Suprapubic skin (tissue), 4 donors: ENCODE measurements at regions not wholly inside any gene's neighbourhood (a gene's known extent, or its start where the extent isn't known, plus 50 kb on each side); places are given as distances from the start of the nearest gene placed in this dataset.
"Not testable (repeated sequence)": the region's sequence is repeated elsewhere in the genome, so short reads cannot be mapped to it uniquely, and the experiment has no call there.

Experiments
- DNase-seq, 2 donors: peaks; one replicate each; pipeline ENCODE4 v3.0.0-alpha.2; 2019; ENCODE audit warnings: low spot score in 2 of 2
- H3K27ac ChIP-seq: fragments of 200-600 bp; sonication (generic); one replicate; pipeline ENCODE4 v1.5.1; 2019
- H3K27me3 ChIP-seq: fragments of 200-600 bp; sonication (generic); one replicate; pipeline ENCODE4 v1.5.1; 2019
- H3K36me3 ChIP-seq: fragments of 200-600 bp; sonication (generic); one replicate; pipeline ENCODE4 v1.5.1; 2019
- H3K4me1 ChIP-seq: fragments of 200-600 bp; sonication (generic); one replicate; pipeline ENCODE4 v1.5.1; 2019
- H3K4me3 ChIP-seq: fragments of 200-600 bp; sonication (generic); one replicate; pipeline ENCODE4 v1.5.1; 2019; ENCODE audit warnings: mild to moderate bottlenecking
- H3K9me3 ChIP-seq: fragments of 200-600 bp; sonication (generic); one replicate; pipeline ENCODE4 v1.5.1; 2019
- EP300 ChIP-seq: sonication (generic); formaldehyde crosslinking; IDR thresholded peaks from one replicate; pipeline ENCODE4 v1.6.1; 2017; ENCODE audit warnings: antibody characterized with exemption
- POLR2A ChIP-seq, 2 donors: fragments of 450-650 bp; IDR thresholded peaks; one replicate each; pipeline ENCODE4 v1.6.1; 2017; ENCODE audit warnings: antibody characterized with exemption in 2 of 2, mild to moderate bottlenecking in 2 of 2, moderate library complexity in 2 of 2
- POLR2AphosphoS5 ChIP-seq, 3 donors: sonication (generic); formaldehyde crosslinking; IDR thresholded peaks; one replicate each; pipeline ENCODE4 v1.6.1; 2017; ENCODE audit warnings: antibody characterized with exemption in 3 of 3
- WGBS: methylation state at CpG from one replicate; pipeline ENCODE4 v1.1.5; 2018; 5-methylcytosine and 5-hydroxymethylcytosine counted together
- TF ChIP-seq, protein P1 (sequence below), 2 donors: fragments of 200-600 bp in 1 of 2; fragments of 450-650 bp in 1 of 2; sonication (generic) in 1 of 2; IDR thresholded peaks; one replicate each; pipeline ENCODE4 v1.5.1; 2016 to 2019; ENCODE audit warnings: antibody characterized with exemption in 2 of 2, mild to moderate bottlenecking in 1 of 2, moderate library complexity in 1 of 2

DNA sequence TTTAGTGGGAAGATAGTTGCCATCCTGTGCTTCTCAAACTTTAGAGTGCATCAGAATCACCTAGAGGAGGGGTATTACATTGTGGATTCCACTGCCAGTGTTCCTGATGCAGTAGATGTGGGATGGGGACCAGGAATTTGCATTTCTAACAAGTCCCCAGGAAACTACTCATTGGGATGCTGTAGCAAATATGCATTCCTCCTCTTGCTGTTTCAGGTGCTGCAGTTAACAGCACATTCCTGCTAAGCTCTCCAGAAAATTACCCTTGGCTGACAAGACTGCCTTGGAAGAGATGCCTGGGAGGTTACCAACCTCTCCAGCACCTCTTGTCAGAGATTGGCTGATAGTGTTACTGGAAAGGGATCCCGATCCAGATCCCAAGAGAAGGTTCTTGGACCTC is 270.5 kb downstream of the OSTF1 start:
- TF ChIP-seq EP300 (no peak), POLR2A (IDR thresholded peaks at IDR 0.05) (no peak), POLR2AphosphoS5 (IDR thresholded peaks at IDR 0.05) (no peak)
- TF ChIP-seq, protein P1, sequence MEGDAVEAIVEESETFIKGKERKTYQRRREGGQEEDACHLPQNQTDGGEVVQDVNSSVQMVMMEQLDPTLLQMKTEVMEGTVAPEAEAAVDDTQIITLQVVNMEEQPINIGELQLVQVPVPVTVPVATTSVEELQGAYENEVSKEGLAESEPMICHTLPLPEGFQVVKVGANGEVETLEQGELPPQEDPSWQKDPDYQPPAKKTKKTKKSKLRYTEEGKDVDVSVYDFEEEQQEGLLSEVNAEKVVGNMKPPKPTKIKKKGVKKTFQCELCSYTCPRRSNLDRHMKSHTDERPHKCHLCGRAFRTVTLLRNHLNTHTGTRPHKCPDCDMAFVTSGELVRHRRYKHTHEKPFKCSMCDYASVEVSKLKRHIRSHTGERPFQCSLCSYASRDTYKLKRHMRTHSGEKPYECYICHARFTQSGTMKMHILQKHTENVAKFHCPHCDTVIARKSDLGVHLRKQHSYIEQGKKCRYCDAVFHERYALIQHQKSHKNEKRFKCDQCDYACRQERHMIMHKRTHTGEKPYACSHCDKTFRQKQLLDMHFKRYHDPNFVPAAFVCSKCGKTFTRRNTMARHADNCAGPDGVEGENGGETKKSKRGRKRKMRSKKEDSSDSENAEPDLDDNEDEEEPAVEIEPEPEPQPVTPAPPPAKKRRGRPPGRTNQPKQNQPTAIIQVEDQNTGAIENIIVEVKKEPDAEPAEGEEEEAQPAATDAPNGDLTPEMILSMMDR (IDR thresholded peaks at IDR 0.05): no peak
- 67% methylated on average over 1 of the region's 1 CpG for WGBS
- no peak overlapping the region for H3K4me3 ChIP-seq
- H3K27ac ChIP-seq: no peak overlapping the region
- no peaks in the 10 kb centered on the region for H3K27me3 ChIP-seq
- H3K9me3 ChIP-seq: peaks cover 6% of the 10 kb centered on the region
- no peaks in the 10 kb centered on the region for H3K4me1 ChIP-seq
- no peaks in the 10 kb centered on the region for H3K36me3 ChIP-seq
- DNase-seq: no peak

DNA sequence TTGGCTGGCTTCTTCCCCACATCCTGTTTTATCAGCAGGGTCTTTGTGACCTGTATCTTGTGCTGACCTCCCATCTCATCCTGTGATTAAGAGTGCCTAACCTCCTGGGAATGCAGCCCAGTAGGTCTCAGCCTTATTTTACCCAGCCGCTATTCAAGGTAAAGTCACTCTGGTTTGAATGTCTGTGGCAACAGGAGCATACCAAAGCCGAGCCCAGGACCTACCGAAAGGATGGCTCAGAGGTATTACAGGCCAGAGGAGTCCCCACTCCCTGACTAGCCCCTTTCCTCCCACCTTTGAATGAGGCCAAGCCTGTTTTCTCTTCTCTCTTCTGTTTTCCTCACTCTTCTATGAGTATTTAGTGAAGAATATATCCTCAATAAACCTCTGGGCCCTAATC is 271.3 kb downstream of the OSTF1 start:
- no peak overlapping the region for H3K4me3 ChIP-seq
- no peak for DNase-seq
- no peaks in the 10 kb centered on the region for H3K36me3 ChIP-seq
- TF ChIP-seq, protein P1 (IDR thresholded peaks at IDR 0.05): no peak
- TF ChIP-seq EP300: no peak
- no peak for TF ChIP-seq POLR2A (IDR thresholded peaks at IDR 0.05)
- no peak for TF ChIP-seq POLR2AphosphoS5 (IDR thresholded peaks at IDR 0.05)
- 89% methylated on average over 3 of the region's 3 CpGs for WGBS
- no peak overlapping the region for H3K27ac ChIP-seq
- H3K27me3 ChIP-seq: no peaks in the 10 kb centered on the region
- no peaks in the 10 kb centered on the region for H3K4me1 ChIP-seq
- H3K9me3 ChIP-seq: peaks cover 6% of the 10 kb centered on the region

DNA sequence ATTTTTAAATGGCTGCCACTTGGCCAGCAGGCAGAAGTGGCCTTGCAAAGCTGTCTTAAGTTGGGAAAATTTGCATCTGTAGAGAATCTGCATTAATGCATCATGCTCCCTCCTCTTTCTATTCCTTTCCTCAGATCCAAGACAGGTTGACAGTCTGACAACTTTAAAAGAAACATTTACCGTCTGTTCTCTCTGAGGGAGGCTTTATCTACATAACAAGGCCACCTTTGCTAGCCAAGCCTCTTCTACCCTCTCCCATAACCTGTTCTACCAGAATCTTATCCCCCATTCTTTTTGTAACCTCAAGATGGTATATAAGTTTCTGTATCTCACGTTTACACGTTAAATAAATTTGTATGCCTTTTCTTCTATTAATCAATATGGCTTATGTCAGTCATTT is 271.9 kb downstream of the OSTF1 start:
- WGBS: 82% methylated on average over 3 of the region's 3 CpGs
- Histone ChIP-seq H3K4me3 (no peak overlapping the region), H3K9me3 (peaks cover 6% of the 10 kb centered on the region), H3K27ac (no peak overlapping the region), H3K4me1 (no peaks in the 10 kb centered on the region), H3K27me3 (no peaks in the 10 kb centered on the region), H3K36me3 (no peaks in the 10 kb centered on the region)
- DNase-seq: no peak
- TF ChIP-seq, protein P1 (IDR thresholded peaks at IDR 0.05): no peak
- no peak for TF ChIP-seq POLR2AphosphoS5 (IDR thresholded peaks at IDR 0.05)
- TF ChIP-seq EP300: no peak
- TF ChIP-seq POLR2A (IDR thresholded peaks at IDR 0.05): no peak

DNA sequence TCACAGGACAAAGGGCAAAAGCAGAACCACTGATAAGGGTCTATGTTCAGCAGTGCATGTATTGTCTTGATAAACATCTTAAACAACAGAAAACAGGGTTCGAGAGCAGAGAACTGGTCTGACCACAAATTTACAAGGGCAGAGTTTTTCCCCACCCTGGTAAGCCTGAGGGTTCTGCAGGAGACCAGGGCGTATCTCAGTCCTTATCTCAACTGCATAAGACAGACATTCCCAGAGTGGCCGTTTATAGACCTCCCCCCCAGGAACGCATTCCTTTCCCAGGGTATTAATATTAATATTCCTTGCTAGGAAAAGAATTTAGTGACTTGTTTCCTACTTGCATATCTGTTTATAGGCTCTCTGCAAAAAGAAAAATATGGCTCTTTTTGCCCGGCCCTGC is 274.1 kb downstream of the OSTF1 start:
- not testable (repeated sequence) for H3K4me1 ChIP-seq, H3K9me3 ChIP-seq
- WGBS: 86% methylated on average over 5 of the region's 5 CpGs

DNA sequence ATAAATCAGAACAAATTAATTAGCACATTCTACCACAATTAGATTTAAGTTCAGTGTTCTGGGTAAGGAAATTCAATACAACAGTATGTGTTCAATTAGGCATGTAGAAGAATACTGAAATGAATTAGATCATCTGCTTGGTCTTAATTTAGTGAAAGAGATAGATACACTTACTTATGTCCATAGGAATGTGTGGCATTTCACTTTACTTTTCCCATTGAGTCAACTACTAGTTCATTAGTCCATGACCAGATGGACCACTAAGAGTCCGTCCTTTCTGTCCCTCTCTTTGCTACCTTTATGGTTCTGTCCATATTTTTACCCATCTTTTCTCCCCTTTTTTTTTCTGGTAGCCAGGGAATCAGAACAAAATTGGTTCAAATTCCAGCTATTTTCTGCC is 276.9 kb downstream of the OSTF1 start:
- 80% methylated on average over 1 of the region's 1 CpG for WGBS
- no peak overlapping the region for H3K27ac ChIP-seq
- H3K9me3 ChIP-seq: peaks cover 6% of the 10 kb centered on the region
- no peak for DNase-seq
- TF ChIP-seq EP300 (no peak), POLR2A (IDR thresholded peaks at IDR 0.05) (no peak), POLR2AphosphoS5 (IDR thresholded peaks at IDR 0.05) (no peak)
- TF ChIP-seq, protein P1 (IDR thresholded peaks at IDR 0.05): no peak
- H3K36me3 ChIP-seq: no peaks in the 10 kb centered on the region
- no peaks in the 10 kb centered on the region for H3K27me3 ChIP-seq
- no peak overlapping the region for H3K4me3 ChIP-seq
- no peaks in the 10 kb centered on the region for H3K4me1 ChIP-seq

More for the DNA sequence above, 274.1 kb downstream of the OSTF1 start:
- not testable (repeated sequence) for H3K4me3 ChIP-seq, DNase-seq, H3K27me3 ChIP-seq, H3K36me3 ChIP-seq, H3K27ac ChIP-seq

DNA sequence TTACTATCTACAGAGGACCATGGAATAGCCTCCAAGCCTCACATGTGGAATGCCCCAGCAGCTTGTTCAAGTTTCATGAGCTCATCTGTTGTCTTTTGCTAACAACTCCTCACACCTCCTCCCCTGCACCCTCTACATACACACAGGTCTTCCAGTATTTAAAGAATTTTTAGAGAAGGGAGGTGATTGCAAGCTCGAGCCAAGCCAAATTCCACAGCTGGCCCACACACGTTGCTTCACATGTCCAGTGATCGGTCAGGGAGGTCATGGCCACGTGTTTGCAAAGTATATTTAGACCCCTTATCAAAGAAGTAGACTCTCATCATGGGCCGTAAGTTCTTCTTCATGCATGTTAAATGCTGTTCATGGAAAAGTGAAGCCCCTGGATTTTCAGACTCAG is 281.7 kb downstream of the OSTF1 start:
- DNase-seq: no peak

More for the DNA sequence above, 281.7 kb downstream of the OSTF1 start:
- no peaks in the 10 kb centered on the region for H3K36me3 ChIP-seq
- no peaks in the 10 kb centered on the region for H3K27me3 ChIP-seq
- no peak overlapping the region for H3K4me3 ChIP-seq
- no peak overlapping the region for H3K27ac ChIP-seq
- H3K9me3 ChIP-seq: no peaks in the 10 kb centered on the region
- TF ChIP-seq, protein P1 (IDR thresholded peaks at IDR 0.05): no peak
- TF ChIP-seq POLR2AphosphoS5 (IDR thresholded peaks at IDR 0.05) (no peak), EP300 (no peak), POLR2A (IDR thresholded peaks at IDR 0.05) (no peak)
- 42% methylated on average over 5 of the region's 5 CpGs for WGBS
- H3K4me1 ChIP-seq: no peaks in the 10 kb centered on the region
